Fibroblast of the conjunctiva (primary cell): ENCODE measurements at regions not wholly inside any gene's neighbourhood (a gene's known extent, or its start where the extent isn't known, plus 50 kb on each side); places are given as distances from the start of the nearest gene placed in this dataset.
A peak's percentile ranks its signal among the peaks of the same experiment; 100 is the strongest.
"Not testable (repeated sequence)": the region's sequence is repeated elsewhere in the genome, so short reads cannot be mapped to it uniquely, and the experiment has no call there.

Source experiments
- DNase-seq: peaks from one replicate; pipeline ENCODE4 v3.0.0-alpha.2; 2010; ENCODE audit warnings: low read depth

DNA sequence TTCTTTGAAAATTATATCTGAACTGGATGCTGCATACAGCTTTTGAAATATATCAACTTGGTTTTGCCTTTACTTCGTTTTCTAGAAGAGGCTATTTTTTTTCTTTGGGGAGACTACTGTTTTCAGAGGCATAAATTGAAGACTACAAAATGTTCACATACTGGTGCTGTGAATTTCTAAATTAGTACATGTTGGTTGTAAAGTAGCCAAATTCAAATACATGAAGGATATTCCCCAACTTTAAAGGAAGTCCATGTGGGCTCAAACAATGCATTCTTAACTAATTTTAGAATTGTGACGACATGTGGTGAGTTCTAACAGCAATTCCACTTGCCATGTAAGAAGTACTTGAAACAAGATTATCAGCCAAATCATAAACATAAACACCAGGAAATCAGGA is 295.7 kb downstream of the TUSC7 start:
- DNase-seq = no peak

DNA sequence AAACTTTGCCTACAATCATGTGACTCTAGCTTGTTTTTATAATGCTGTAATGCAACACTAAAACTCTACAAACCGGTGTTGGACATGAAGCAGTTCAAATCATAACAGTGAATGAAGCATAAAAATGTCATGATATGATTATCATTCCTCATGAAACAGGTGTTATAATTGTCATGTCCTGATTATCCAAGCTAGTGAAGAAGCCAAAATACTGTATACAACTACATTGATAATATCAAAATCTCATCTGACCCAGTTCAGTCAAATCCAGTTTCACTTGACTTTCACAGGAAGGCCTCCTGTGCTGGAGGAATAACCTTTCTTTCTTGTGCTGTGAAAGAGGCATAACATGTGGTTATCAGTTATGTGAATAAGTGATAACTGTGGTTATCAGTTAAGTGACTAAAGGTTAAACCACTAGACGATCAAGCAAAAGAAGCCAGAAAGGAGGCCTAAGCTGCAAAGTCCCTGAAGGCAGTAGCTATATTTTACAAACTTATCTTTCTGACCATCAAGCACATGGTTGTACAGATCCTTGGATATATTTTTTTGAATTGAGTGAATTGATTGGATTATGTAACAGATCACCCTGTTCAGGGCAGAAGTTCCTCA is 296.4 kb downstream of the TUSC7 start:
- no peak for DNase-seq

DNA sequence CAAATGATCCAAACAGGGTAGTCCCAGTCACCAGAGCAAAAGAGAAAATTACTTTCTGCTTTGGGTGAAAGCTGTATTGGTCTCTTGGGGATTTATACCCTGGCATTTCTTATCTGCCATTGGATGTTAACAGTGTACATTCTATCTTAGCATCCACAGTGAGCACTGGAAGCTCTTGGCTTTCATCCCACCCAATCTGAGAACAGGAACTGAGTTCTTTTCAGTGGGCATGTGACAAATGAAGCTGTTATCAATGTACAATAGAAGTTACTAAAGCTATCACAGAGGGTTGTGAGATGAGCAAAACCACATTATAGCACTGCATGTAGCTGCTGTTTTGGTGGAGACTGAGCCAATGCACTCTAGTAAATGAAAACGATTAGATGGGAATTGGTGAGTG is 300.7 kb downstream of the TUSC7 start:
- no peak for DNase-seq

DNA sequence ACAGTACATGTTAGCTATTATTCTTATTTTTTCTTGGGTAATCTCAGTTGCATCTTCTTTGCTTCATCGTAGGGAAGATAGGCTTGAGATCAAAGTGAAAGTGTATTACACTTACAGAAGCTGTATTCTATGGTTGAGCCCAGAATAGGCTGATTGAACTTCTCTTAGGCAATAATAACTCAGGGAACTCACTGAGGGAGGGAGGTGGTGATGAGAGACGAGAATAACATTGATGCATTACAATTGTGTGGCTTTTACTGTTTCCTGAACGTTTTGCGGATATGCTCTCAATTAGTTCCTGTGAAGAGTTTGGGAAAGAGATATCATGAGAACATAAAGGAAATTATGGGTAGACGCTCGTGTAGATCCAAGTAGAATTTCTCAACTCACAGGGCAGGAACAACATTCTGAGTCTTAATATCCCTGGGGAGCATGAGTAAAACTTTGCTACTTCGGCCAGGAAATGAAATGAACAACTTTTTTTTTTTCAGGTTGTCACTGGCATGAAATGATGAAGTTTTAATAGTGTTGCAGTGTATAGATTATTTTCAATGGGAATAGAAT is 302.2 kb downstream of the TUSC7 start:
- peak; percentile 59 for DNase-seq

DNA sequence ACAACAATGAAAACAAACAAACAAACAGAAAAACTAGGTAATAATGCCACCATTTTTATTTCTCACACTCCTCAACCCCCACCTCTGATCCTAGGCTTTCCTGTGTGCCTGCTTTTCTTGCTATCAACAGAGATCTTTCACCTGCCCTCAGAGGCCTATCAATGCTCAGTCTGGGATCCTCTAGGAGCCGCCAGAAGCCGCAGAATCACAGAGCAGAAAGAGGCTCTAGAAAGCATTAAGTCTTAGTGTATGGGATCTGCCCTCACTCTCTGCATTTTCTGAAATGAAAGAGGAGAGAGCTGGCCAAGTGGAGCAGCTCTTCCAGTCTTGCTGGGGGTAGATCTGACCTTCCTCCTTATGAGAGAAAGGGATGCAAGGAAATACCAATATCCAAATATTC is 306.8 kb downstream of the TUSC7 start:
- no peak for DNase-seq

DNA sequence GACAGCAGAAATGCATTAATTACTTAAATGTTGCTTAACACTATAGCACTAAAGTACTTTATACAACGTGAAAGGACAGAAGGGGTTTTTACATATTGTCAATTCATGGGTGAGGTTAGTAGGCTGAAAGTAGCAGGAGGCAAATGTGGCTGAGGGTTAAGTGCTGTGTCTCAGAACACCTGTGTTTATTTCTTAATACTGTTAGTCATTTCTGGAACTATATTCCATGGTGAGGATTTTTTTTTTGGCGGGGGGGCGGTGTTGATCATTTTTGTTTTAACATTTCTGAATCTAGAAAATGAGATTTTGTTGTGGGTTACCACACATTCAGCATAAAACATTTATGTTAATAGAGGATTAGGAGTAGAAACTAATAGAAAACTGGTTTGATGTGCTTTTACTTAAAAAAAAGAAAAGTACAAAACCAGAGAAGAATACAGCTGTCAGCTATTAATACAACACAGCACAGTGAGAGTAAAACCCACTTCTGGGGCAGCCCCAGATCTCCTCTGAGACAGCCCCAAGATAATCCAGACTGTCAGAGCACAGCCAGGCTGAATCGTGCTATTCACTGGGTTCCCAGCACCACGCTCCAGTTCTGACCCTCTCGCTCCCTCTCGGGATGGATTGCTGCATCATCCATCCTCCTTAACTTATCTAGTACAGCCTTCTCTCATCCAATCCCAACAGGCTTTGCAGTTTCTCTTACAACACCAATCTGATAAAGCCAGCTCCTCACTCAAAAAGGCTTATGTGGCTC is 307.7 kb downstream of the TUSC7 start:
- no peak for DNase-seq

DNA sequence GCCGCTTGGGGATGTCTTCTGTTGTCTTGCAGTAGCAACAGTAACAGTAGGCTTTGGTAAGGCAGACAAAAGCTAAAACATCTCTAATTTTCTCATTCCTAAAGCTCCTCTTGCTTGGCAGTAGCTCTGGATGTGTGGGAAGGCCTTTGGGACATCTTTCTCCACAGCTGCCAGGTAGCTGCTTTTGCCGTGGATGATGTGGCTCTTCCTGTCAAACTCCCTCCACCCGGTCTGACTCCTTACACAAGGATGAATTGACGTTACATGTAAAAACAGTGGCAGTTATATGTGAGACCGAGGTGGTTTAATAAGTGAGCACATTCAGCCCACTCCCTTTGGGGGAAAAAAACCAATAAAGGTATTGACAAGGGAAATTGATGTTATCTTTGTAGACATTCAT is 309.1 kb downstream of the TUSC7 start:
- no peak for DNase-seq

DNA sequence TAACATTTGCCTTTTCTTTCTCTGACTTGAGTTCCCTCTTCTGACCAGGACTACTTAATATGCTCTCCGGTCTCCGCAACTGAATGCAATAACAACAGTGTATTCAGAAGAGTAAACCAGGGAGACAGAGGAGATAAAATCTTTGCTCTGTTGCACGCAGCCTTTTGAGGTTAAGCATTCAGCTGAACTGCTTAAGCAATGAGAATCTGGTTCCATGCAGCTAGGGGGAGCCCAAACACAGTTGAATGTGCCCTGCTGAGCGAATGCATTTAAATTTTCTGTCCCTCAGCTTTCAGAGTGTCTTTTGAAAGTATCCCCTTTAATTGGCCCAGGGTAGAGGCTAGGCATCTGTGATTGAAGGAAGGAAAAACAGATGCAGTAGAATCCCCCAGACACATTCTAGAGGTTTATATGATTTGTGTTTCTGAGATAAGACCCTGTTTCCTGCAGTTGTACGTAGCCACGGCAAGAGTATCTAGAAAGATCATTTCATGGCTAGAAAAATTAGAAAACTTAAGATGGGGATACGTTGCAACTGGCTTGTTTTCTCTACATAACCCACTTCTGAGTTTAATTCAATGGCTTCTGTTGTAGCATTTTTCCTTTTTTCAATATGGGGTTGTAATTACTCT is 309.6 kb downstream of the TUSC7 start:
- peak; percentile 64 for DNase-seq

DNA sequence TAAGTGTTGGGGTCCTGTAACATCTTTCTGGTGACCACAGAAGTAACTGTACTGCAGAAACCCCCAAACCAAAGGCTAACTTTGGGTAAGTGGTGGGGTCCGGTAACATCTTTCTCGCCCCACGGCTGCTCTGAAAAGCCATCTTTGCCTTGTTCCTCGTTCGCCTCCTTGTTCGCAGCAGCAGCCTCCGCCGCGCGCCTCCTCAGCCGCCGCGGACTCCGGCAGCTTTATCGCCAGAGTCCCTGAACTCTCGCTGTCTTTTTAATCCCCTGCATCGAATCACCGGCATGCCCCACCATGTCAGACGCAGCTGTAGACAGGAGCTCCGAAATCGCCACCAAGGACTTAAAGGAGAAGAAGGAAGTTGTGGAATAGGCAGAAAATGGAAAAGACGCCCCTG is 316.8 kb downstream of the TUSC7 start:
- no peak for DNase-seq

DNA sequence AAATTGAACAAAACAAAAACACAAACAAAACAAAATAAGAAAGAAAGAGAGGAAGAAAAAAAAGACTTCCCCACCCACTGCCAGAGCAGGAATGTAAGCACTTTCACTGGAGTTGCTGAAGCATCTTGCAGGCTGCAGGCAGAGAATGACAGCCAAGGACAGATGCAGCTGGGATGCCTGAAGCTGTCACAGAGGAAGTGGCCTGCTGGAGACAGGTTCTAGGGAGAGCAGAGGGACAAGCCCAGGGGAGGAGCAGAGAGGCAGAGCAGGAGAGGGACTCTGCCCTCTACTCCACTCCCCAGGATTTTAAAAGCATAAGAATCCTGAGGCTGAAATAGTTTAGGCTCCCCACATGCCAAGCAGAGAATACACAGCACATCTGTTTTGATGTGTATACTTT is 326.2 kb downstream of the TUSC7 start:
- DNase-seq = no peak

DNA sequence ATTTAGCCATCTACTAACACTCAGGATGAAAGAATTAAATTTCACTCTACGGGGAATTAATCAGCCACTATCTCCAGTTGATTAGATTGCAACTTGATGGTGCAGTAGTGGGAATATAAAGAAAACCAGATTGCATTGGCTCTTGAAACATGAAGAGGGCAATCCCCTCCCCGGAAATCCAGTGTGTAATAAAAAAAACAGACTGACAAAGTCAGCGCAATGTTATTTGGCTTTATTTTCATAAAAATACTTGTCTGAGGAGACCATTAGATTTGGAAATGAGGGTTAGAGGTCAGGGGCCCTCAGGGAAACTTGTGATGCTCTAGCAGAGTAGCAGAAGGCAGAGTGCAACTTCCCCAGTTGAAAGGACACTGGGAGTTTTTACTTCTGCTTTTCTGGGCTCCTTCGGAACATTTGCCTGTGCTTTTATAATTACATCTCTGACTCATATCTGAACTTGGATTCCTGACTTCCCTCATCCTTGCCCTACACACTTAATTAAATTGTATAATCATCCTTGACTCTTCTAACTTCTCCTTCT is 326.8 kb downstream of the TUSC7 start:
- peak; percentile 82 for DNase-seq

DNA sequence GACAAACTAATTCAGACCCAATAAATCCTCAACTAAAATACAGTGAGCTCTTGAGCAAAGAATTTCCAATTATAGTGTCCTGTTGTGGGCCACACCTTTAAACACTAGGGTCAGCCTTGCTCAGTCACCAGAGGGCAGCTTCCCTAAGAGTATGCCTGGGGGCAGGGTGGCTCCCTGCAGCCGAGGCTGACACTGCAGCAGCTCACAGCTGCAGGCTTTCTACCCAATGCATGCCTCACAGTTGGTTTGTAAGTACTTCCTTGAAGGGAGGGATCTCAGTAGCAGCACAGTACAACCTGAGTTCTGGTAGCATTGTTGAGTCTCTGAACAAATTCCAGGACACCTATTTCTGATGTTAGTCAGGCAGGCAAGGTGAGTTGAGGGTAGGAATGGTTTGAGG is 335.6 kb downstream of the TUSC7 start:
- no peak for DNase-seq

DNA sequence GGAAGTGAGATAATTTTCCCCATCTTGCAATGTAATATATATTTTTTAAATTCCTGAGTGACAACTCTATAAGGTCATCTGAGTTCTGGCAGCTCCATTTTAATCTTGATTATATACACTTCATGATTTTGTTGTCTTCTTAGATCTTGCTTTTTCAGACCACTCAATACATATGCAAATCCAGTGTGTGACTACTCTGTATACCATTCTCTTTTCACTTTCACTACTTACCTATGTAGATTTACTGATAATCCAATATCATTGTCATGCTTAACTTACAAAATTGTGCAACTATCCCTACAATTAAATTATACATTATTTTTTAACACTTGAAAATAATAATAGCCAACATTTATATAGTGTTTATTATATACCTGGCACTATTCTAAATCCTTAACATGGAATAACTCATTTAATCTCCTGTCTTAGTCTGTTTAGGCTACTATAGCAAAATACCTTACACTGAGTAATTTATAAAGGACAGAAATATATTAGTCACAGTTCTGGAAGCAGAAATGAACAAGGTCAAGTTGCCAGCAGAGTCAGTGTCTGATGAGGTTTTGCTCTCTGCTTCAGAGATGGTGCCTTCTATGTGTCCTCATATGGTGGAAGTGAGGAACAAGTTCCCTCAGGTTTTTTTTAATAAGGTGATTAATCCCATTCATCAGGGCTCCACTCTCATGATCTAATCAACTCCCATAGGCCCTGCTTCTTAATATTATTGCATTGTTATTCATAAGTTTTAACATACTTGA is 338.5 kb downstream of the TUSC7 start:
- DNase-seq = no peak

DNA sequence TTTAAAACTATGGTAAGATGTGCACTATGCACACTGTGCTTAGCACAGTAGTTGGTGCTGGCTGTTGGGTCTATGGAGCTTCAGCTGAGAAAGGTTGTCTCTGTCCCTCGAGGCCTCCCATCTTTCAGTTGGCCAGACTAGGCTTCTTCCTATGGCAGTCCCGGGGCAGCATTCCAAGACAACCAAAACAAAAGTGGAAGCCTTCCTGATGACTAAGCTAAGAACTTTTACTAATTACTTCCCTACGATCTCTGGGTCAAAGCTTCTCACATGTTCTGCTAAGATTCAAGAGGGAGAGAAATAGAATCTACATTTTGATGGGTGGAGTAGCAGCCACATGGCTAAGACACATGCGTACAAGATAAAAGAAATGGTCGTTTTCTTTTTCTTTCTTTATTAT is 342.8 kb downstream of the TUSC7 start:
- no peak for DNase-seq

DNA sequence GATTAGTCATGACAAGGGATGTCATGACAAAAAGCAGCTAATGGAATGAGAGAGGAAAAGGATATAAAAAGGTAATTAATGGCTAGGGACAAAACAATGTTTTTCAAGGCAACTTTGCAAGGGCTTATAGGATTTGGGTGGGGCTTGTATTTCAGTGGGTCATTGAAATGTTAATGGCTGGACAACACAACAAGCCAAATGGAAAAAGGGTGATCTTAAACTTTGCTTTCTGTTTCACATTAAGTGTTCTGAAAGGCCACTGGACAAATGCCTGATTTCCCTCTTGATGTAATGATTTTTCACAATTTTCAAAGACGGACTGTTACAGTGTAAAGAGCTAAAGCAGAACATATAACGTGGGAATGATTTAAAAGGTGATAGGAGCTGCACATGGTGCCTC is 345.0 kb downstream of the TUSC7 start:
- DNase-seq = no peak

DNA sequence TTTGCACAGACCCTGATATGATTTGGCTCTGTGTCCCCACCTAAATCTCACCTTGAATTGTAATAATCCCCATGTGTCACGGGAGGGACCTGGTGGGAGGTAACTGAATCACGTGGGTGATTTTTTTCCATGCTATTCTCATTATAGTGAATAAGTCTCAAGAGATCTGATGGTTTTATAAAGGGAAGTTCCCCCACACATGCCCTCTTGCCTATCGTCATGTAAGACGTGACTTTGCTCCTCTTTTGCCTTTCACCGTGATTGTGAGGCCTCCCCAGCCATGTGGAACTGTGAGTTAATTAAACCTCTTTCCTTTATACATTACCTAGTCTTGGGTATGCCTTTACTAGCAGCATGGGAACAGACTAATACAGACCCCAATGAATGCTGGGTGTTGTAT is 347.4 kb downstream of the TUSC7 start:
- not testable (repeated sequence) for DNase-seq

DNA sequence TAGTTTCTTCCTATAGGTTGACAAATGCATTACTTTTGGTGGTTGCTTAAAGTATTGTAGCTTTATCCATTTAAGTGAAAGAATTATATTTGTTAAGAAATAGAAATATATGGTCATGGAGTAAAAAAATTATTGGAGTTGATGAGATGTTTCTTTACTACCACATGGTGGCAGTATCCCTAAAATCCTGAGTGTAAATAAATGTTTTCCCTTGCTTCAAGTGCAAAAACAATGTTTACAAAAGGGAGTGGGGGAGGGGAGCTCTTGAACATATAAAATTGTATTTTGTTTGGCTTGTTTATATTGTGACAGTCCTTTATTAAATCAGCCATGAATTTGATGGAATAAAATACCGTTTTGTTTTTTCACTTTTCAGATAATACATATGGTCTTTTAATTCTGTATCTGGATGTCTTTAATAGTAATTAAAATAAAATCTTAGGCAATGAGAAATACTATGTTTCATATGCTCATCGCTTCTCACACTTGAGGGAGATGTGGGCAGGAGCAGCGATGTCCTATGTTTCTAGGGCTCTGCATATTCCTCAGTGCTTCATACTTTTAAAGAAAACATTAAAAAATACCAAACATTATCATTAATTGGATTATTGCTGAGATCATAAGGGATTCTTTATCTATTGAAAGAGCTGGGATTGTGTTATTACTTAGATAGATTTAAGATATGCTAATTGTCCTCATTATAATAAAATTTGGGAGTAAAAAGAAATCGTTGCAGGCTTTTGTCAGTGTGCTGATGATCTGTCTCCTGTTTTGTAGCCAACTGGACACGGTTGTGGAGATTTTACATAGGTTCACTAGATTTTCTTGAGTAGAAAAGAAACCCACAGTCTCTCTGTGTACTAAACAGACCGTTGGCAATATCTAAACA is 349.7 kb downstream of the TUSC7 start:
- no peak for DNase-seq

DNA sequence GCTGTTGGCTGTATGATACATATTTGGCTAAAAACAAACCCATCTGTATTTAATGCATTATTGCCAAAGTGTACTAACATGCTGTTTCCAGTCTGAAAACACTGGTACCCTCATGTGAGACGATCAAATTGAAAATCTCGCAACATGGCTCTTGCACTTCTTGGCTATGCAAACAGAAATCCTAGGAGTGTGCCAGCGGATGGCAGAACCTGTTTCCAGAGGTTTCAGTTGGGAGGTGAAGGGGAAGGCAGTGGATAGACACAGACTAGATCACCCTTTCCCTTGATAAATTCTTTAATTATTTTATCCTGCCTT is 350.3 kb downstream of the TUSC7 start:
- no peak for DNase-seq

DNA sequence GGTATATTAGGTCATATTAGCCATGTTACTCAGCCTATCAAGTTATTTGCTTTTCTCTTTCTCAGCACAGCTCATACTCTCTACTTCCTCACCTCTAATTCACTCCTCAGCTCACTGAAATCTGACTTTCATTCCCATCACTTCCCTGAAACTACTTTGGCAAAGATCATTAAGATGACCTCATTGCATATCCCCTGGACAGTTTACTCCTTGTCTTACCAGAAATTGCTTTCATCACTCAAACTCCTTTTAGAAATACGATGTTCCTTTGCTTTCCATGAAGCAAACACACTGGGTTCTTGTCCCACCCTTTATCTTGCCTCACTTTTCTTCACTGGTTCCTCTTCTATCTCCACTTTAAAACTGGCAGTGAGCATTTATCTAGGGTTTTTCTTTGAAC is 354.4 kb downstream of the TUSC7 start:
- peak; percentile 29 for DNase-seq

DNA sequence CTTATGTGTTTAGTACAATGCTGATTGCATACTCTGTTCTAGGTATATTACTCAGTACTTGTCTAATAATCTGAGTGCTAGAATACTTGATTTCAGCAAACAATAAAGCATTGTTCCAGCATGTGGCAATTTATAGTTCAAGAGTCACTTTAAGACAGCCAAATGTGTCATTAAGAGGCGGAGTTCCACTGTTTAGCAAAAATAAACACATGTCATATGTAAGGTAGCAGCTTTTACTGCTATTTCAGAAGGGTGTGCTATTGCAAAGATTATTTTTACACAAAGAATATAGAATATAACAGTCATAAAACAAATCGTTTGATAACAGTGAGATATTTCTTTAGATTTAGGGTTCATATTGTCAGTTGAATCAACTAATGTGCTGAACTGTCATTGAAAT is 358.7 kb downstream of the TUSC7 start:
- no peak for DNase-seq

DNA sequence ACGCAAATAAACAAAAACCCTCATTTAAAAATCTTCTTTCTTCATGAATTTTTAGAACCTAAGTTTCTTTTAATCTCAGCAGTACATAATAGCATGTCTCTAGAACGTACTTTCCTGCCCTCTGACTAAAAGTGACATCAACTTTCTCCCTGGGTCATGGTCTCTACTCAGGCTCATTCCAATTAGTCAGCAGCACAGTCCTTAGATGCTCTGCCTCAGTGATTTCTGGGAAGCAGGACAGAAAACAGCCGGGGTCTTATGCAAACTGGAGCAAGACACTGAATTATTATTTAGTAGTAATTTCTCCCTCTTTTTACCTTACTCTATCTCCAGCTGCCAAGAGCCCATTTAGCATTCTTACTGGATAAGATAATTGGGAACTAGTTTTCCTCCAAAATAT is 365.2 kb downstream of the TUSC7 start:
- no peak for DNase-seq
